A549 (cell line): ENCODE measurements at regions not wholly inside any gene's neighbourhood (a gene's known extent, or its start where the extent isn't known, plus 50 kb on each side); places are given as distances from the start of the nearest gene placed in this dataset.

Source experiments
- ATAC-seq, 2 experiments: fragments of 200-7000 bp in 1 of 2; fragments of >200 bp in 1 of 2; cut with Nextera tagmentation in 1 of 2; cut with Tn5 transposase in 1 of 2; 3 replicates each; pipeline versions ENCODE4 v1.8.0 to v1.9.1; 2018 to 2020; ENCODE audit warnings: mild to moderate bottlenecking in 1 of 2, moderate library complexity in 1 of 2
- CTCF ChIA-PET: fragments of 300-600 bp; sonication (Branson Sonifier 250); formaldehyde crosslinking; extraction: SDS; loops from one replicate; lab custom pipeline; 2021; ENCODE audit warnings: antibody characterized with exemption, inconsistent platforms; lab: Yijun Ruan, JAX
- POLR2A ChIA-PET: fragments of 350-600 bp; formaldehyde crosslinking; extraction: SDS; loops from one replicate; lab custom pipeline; 2021; ENCODE audit warnings: antibody characterized with exemption, inconsistent platforms; lab: Yijun Ruan, JAX
- DNase-seq, 2 experiments: peaks; one replicate each; pipeline versions ENCODE4 v3.0.0 to v3.0.0-alpha.2; 2011 to 2016; ENCODE audit warnings: low read depth in 1 of 2, low spot score in 1 of 2
- FAIRE-seq: peaks from 2 replicates; lab custom pipeline; 2011; peaks lifted over from hg19 to GRCh38; lab: Jason Lieb, UNC
- H3K27ac ChIP-seq, 2 experiments: fragments of >200 bp; sonication (Bioruptor Twin); formaldehyde crosslinking; 3 replicates each; pipeline ENCODE4 v1.5.1; 2016 to 2017
- H3K4me1 ChIP-seq: fragments of >200 bp; sonication (Bioruptor Twin); formaldehyde crosslinking; 3 replicates; pipeline ENCODE4 v1.6.1; 2016
- H3K4me2 ChIP-seq: fragments of >200 bp; sonication (Bioruptor Twin); formaldehyde crosslinking; 3 replicates; pipeline ENCODE4 v1.6.1; 2016
- H3K4me3 ChIP-seq: fragments of >200 bp; sonication (Bioruptor Twin); formaldehyde crosslinking; 3 replicates; pipeline ENCODE4 v1.5.1; 2016
- H3K9me3 ChIP-seq: fragments of >200 bp; sonication (Bioruptor Twin); formaldehyde crosslinking; 3 replicates; pipeline ENCODE4 v1.6.1; 2016
- BHLHE40 ChIP-seq: IDR thresholded peaks from 2 replicates; pipeline ENCODE4 v1.6.1; 2012; ENCODE audit warnings: low read depth, low read length, inconsistent platforms
- CBX2 ChIP-seq: fragments of 200-600 bp; sonication (generic); IDR thresholded peaks from 2 replicates; pipeline ENCODE4 v1.6.1; 2016; ENCODE audit warnings: low read depth, mild to moderate bottlenecking, borderline replicate concordance
- CBX8 ChIP-seq: fragments of 200-600 bp; sonication (generic); IDR thresholded peaks from 2 replicates; pipeline ENCODE4 v1.6.1; 2016
- CEBPB ChIP-seq, 2 experiments: fragments of >200 bp in 1 of 2; sonication (Bioruptor Twin) in 1 of 2; formaldehyde crosslinking in 1 of 2; IDR thresholded peaks; 2 replicates each; pipeline ENCODE4 v1.6.1; 2012 to 2016
- CHD2 ChIP-seq: fragments of 150-350 bp; IDR thresholded peaks from 2 replicates; pipeline ENCODE4 v1.6.1; 2014; ENCODE audit warnings: low read length; ENCODE audit not compliant: partially characterized antibody
- CHD4 ChIP-seq: fragments of 200-600 bp; sonication (generic); IDR thresholded peaks from 2 replicates; pipeline ENCODE4 v1.6.1; 2016; ENCODE audit warnings: antibody characterized with exemption, mild to moderate bottlenecking, borderline replicate concordance
- EHF ChIP-seq: fragments of 250-450 bp; sonication (Bioruptor Pico); IDR thresholded peaks from 2 replicates; pipeline ENCODE4 v1.5.0; 2020; ENCODE audit warnings: mild to moderate bottlenecking
- EP300 ChIP-seq, 2 experiments: fragments of >200 bp; sonication (Bioruptor Twin); formaldehyde crosslinking; IDR thresholded peaks; 2 replicates in 1 of 2; 3 replicates in 1 of 2; pipeline ENCODE4 v1.6.1; 2016 to 2017
- ESRRA ChIP-seq: fragments of 150-350 bp; IDR thresholded peaks from 2 replicates; pipeline ENCODE4 v1.6.1; 2014; ENCODE audit warnings: mild to moderate bottlenecking, low read length, borderline replicate concordance
- FOXS1 ChIP-seq: fragments of 250-450 bp; sonication (Bioruptor Pico); IDR thresholded peaks from 2 replicates; pipeline ENCODE4 v1.5.0; 2020; ENCODE audit warnings: mild to moderate bottlenecking, moderate library complexity
- HDAC2 ChIP-seq: fragments of 200-600 bp; sonication (generic); IDR thresholded peaks from 2 replicates; pipeline ENCODE4 v1.6.1; 2016
- HEYL ChIP-seq: fragments of 250-450 bp; sonication (Bioruptor Pico); IDR thresholded peaks from 2 replicates; pipeline ENCODE4 v1.8.0; 2021; ENCODE audit warnings: mild to moderate bottlenecking, moderate library complexity
- HOXA7 ChIP-seq: fragments of 250-450 bp; sonication (Bioruptor Pico); IDR thresholded peaks from 2 replicates; pipeline ENCODE4 v1.5.0; 2020; ENCODE audit warnings: mild to moderate bottlenecking, moderate library complexity
- HOXB5 ChIP-seq: fragments of 250-450 bp; sonication (Bioruptor Pico); IDR thresholded peaks from 2 replicates; pipeline ENCODE4 v1.5.0; 2020; ENCODE audit warnings: mild to moderate bottlenecking, moderate library complexity
- KDM5A ChIP-seq: fragments of 200-600 bp; sonication (generic); IDR thresholded peaks from 2 replicates; pipeline ENCODE4 v1.6.1; 2016; ENCODE audit warnings: antibody characterized with exemption, mild to moderate bottlenecking
- MAFK ChIP-seq: fragments of 450-650 bp; IDR thresholded peaks from 2 replicates; pipeline ENCODE4 v1.6.1; 2014; ENCODE audit not compliant: partially characterized antibody
- MAZ ChIP-seq: fragments of 150-350 bp; IDR thresholded peaks from 2 replicates; pipeline ENCODE4 v1.6.1; 2014; ENCODE audit warnings: antibody characterized with exemption, low read depth, low read length, borderline replicate concordance
- NPAS2 ChIP-seq: fragments of 250-450 bp; sonication (Bioruptor Pico); IDR thresholded peaks from 2 replicates; pipeline ENCODE4 v1.8.0; 2022; ENCODE audit warnings: mild to moderate bottlenecking, moderate library complexity, borderline replicate concordance
- POLR2A ChIP-seq: IDR thresholded peaks from 2 replicates; pipeline ENCODE4 v1.6.1; 2012; ENCODE audit warnings: mild to moderate bottlenecking, low read length
- POLR2AphosphoS2 ChIP-seq: conservative IDR thresholded peaks from 2 replicates; pipeline ENCODE4 v1.6.1; 2012; ENCODE audit warnings: low read length, improper control_type of control experiment, inconsistent platforms
- RARB ChIP-seq: fragments of 250-450 bp; sonication (Bioruptor Pico); IDR thresholded peaks from 2 replicates; pipeline ENCODE4 v1.8.0; 2021; ENCODE audit warnings: mild to moderate bottlenecking, moderate library complexity
- RCOR1 ChIP-seq: fragments of 150-350 bp; IDR thresholded peaks from 2 replicates; pipeline ENCODE4 v1.6.1; 2014; ENCODE audit warnings: antibody characterized with exemption, low read length, low read depth
- RNF2 ChIP-seq: fragments of 200-600 bp; sonication (generic); IDR thresholded peaks from 2 replicates; pipeline ENCODE4 v1.6.1; 2016; ENCODE audit warnings: low read depth, mild to moderate bottlenecking, antibody characterized with exemption, moderate library complexity, borderline replicate concordance
- TFCP2L1 ChIP-seq: fragments of 250-450 bp; sonication (Bioruptor Pico); IDR thresholded peaks from 2 replicates; pipeline ENCODE4 v1.5.0; 2021; ENCODE audit warnings: mild to moderate bottlenecking
- TP53 ChIP-seq: fragments of 250-450 bp; sonication (Bioruptor Pico); IDR thresholded peaks from 2 replicates; pipeline ENCODE4 v1.5.0; 2021; ENCODE audit warnings: mild to moderate bottlenecking, moderate library complexity
- USF2 ChIP-seq: fragments of 450-650 bp; IDR thresholded peaks from 2 replicates; pipeline ENCODE4 v1.6.1; 2014; ENCODE audit warnings: antibody characterized with exemption
- ZNF302 ChIP-seq: fragments of 250-450 bp; sonication (Bioruptor Pico); IDR thresholded peaks from 2 replicates; pipeline ENCODE4 v1.9.0; 2021; ENCODE audit warnings: inconsistent platforms, mild to moderate bottlenecking, moderate library complexity
- WGBS: methylation state at CpG from one replicate; pipeline ENCODE4 v1.1.6; 2017; ENCODE audit errors: missing lambda C conversion rate; 5-methylcytosine and 5-hydroxymethylcytosine counted together
- TF ChIP-seq, protein P1 (sequence below): IDR thresholded peaks from 2 replicates; pipeline ENCODE4 v1.6.1; 2012
- TF ChIP-seq, protein P2 (sequence below): fragments of >200 bp; sonication (Bioruptor Twin); formaldehyde crosslinking; IDR thresholded peaks from 2 replicates; pipeline ENCODE4 v1.6.1; 2016

DNA sequence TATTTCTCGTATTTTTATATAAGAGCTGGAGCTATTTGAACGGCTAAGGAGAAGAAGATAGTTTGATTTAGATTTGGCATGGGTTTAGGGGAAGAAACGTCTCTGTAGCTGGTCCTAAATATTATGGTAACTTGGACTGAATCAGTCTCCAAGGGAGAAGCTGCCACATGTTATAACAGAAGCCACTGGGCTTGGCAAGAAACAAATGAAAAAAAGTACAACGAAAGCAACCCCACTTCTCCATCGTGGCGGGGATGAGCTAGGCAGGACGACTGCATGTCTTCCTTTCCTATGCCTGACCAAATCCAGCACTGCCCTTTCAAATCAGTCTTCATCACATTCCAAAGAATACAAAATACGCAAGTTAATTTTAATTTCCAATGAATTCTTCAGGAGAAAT lies 196.7 kb upstream of the KLF14 start:
- DNase-seq (no peak), FAIRE-seq (no peak), ATAC-seq (no peak; a peak in 1 of 6 replicates)
- WGBS = 47% methylated on average over 8 of the region's 8 CpGs
- CTCF ChIA-PET = interaction anchor here (0.7 to 6.3 kb wide), 9 partner anchors 10 to 110 kb away, joined by 3 to 54 read pairs (median 8); no protein-coding TSS in a partner anchor
- POLR2A ChIA-PET = interaction anchor here (1.0 to 2.4 kb wide), 6 partner anchors 9 to 33 kb away, joined by 3 to 7 read pairs (median 4); no protein-coding TSS in a partner anchor
- Histone ChIP-seq H3K9me3 (no peaks in the 10 kb centered on the region), H3K27ac (peak overlapping the region; percentile 75 to 85), H3K4me1 (peaks cover 83% of the 10 kb centered on the region), H3K4me2 (peak overlapping the region; percentile 52), H3K4me3 (no peak overlapping the region)
- no peak for TF ChIP-seq RCOR1
- no peak for TF ChIP-seq ZNF302 (CRISPR knock-in tag)
- TF ChIP-seq HOXA7 (CRISPR knock-in tag) = no peak
- no peak for TF ChIP-seq EHF (CRISPR knock-in tag)
- TF ChIP-seq HOXB5 (CRISPR knock-in tag) = no peak
- no peak for TF ChIP-seq EP300 (IDR thresholded peaks at IDR 0.05)
- no peak for TF ChIP-seq RNF2
- TF ChIP-seq, protein P1, sequence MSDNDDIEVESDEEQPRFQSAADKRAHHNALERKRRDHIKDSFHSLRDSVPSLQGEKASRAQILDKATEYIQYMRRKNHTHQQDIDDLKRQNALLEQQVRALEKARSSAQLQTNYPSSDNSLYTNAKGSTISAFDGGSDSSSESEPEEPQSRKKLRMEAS = no peak
- no peak for TF ChIP-seq NPAS2 (CRISPR knock-in tag)
- no peak for TF ChIP-seq MAZ

- Histone ChIP-seq H3K27ac (peak overlapping the region; percentile 75 to 85; a peak in 5 of 6 replicates), H3K9me3 (no peaks in the 10 kb centered on the region), H3K4me3 (no peak overlapping the region)
- ChIA-PET CTCF (interaction anchor here (1.3 to 6.3 kb wide), 6 partner anchors 9 to 109 kb away, joined by 3 to 54 read pairs (median 8); no protein-coding TSS in a partner anchor), POLR2A (interaction anchor here (1.2 to 2.4 kb wide), 3 partner anchors 10 to 34 kb away, joined by 3 to 6 read pairs (median 5); no protein-coding TSS in a partner anchor)
- FAIRE-seq = no peak
- no peak for ATAC-seq
- no peak for TF ChIP-seq TP53 (CRISPR knock-in tag)
- TF ChIP-seq TFCP2L1 (CRISPR knock-in tag) = no peak
- peak; percentile 64; the same call in 1 of the 2 replicates for TF ChIP-seq POLR2AphosphoS2
- no peak for TF ChIP-seq POLR2A
- no peak for TF ChIP-seq CEBPB (IDR thresholded peaks at IDR 0.05)
- no peak for TF ChIP-seq CHD2
- TF ChIP-seq, all 56 proteins: peak for 1
- no peak for DNase-seq
- WGBS = 93% methylated on average over 3 of the region's 3 CpGs
- peaks cover 83% of the 10 kb centered on the region for H3K4me1 ChIP-seq
- H3K4me2 ChIP-seq = peak overlapping the region; percentile 52
Measured at GRCh38 chr7:130931423-130931822, 197.4 kb upstream of the KLF14 start.

- ATAC-seq (no peak; a peak in 1 of 6 replicates), DNase-seq (no peak), FAIRE-seq (no peak)
- POLR2A ChIA-PET = no interaction called here
- H3K4me3 ChIP-seq = no peak overlapping the region
- no peak for TF ChIP-seq ZNF302 (CRISPR knock-in tag)
- no peak for TF ChIP-seq CBX8
- no peak for TF ChIP-seq HOXA7 (CRISPR knock-in tag)
- no peak for TF ChIP-seq KDM5A
- TF ChIP-seq POLR2AphosphoS2 = no peak
- no peak for TF ChIP-seq TFCP2L1 (CRISPR knock-in tag)
- no peak for TF ChIP-seq USF2
- TF ChIP-seq CHD4 = no peak
- no peak for TF ChIP-seq RARB (CRISPR knock-in tag)
- no peak for TF ChIP-seq BHLHE40
- TF ChIP-seq, protein P2, sequence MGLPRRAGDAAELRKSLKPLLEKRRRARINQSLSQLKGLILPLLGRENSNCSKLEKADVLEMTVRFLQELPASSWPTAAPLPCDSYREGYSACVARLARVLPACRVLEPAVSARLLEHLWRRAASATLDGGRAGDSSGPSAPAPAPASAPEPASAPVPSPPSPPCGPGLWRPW = no peak
- TF ChIP-seq HEYL (CRISPR knock-in tag) = no peak
- TF ChIP-seq CBX2 = no peak
- TF ChIP-seq FOXS1 = no peak
- no peak for TF ChIP-seq MAFK
- no peak for TF ChIP-seq POLR2A
- no peak for TF ChIP-seq HDAC2
- no peak for TF ChIP-seq ESRRA
- TF ChIP-seq EHF (CRISPR knock-in tag) = no peak
- no peak for TF ChIP-seq RNF2
- 95% methylated on average over 5 of the region's 5 CpGs for WGBS
- no peaks in the 10 kb centered on the region for H3K9me3 ChIP-seq
- H3K27ac ChIP-seq = peak overlapping the region; percentile 44 to 85; a peak in 4 of 6 replicates
- CTCF ChIA-PET = interaction anchor here (1.3 to 6.3 kb wide), 6 partner anchors 9 to 50 kb away, joined by 3 to 54 read pairs (median 7); no protein-coding TSS in a partner anchor
- peak overlapping the region; percentile 52; the same call in 1 of the 3 replicates for H3K4me2 ChIP-seq
- H3K4me1 ChIP-seq = peaks cover 82% of the 10 kb centered on the region
Measured at GRCh38 chr7:130932088-130932487, 198.1 kb upstream of the KLF14 start.
